C4-2B (cell line): ENCODE measurements at regions not wholly inside any gene's neighbourhood (a gene's known extent, or its start where the extent isn't known, plus 50 kb on each side); places are given as distances from the start of the nearest gene placed in this dataset.

Source experiments
- H3K27ac ChIP-seq: fragments of 450-650 bp; 2 replicates; pipeline ENCODE4 v1.5.1; 2017
- ZFX ChIP-seq: fragments of 450-650 bp; IDR thresholded peaks from 2 replicates; pipeline ENCODE4 v1.6.1; 2017
- TF ChIP-seq, protein P1 (sequence below): fragments of 450-650 bp; conservative IDR thresholded peaks from 2 replicates; pipeline ENCODE4 v1.5.1; 2017; ENCODE audit warnings: mild to moderate bottlenecking

- TF ChIP-seq, protein P1, sequence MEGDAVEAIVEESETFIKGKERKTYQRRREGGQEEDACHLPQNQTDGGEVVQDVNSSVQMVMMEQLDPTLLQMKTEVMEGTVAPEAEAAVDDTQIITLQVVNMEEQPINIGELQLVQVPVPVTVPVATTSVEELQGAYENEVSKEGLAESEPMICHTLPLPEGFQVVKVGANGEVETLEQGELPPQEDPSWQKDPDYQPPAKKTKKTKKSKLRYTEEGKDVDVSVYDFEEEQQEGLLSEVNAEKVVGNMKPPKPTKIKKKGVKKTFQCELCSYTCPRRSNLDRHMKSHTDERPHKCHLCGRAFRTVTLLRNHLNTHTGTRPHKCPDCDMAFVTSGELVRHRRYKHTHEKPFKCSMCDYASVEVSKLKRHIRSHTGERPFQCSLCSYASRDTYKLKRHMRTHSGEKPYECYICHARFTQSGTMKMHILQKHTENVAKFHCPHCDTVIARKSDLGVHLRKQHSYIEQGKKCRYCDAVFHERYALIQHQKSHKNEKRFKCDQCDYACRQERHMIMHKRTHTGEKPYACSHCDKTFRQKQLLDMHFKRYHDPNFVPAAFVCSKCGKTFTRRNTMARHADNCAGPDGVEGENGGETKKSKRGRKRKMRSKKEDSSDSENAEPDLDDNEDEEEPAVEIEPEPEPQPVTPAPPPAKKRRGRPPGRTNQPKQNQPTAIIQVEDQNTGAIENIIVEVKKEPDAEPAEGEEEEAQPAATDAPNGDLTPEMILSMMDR = no peak
- TF ChIP-seq ZFX = no peak
- no peak overlapping the region for H3K27ac ChIP-seq
These were observed 78.3 kb upstream of the RASGEF1B start for GRCh38 chr4:81549984-81550383.

- no peak for TF ChIP-seq ZFX
- TF ChIP-seq, protein P1 = no peak
- H3K27ac ChIP-seq = no peak overlapping the region
These were observed 75.1 kb upstream of the RASGEF1B start for GRCh38 chr4:81546777-81547176.

DNA sequence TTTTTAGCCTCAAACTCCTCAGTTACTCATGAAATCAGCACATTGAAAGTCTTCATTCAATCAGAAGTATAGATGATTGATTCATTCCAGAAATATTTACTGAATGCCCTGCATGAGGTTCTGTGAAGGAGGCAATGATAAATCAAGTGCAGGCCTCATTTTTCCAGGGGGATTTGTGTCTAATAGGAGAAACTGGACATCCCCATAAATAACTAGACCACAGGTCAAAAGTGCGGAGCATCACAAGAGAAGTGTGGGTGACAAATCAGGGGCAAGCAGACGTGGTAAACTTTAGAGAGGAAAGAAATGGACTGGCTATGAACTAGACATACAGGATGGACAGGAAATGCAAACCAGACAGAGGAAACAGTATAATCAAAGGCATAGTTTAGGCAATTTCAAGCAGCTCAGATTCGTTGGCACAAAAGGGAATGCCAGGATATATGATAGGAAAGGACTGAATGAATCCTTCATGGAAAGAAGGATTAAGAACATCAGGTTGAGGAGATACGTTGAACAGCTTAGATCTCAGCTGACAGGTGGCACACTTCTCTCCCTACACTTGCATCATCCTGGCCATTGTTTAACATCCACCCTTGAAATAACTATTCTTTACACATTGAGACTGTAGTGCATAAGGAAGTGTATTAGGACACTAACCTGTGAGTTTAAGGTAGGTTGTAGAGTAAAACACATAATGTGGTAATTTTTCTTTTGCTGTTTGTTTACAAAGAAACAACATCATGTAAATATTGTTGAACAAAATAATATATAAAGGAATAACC is 69.6 kb upstream of the RASGEF1B start:
- TF ChIP-seq ZFX = no peak
- TF ChIP-seq, protein P1 = no peak
- no peak overlapping the region for H3K27ac ChIP-seq

DNA sequence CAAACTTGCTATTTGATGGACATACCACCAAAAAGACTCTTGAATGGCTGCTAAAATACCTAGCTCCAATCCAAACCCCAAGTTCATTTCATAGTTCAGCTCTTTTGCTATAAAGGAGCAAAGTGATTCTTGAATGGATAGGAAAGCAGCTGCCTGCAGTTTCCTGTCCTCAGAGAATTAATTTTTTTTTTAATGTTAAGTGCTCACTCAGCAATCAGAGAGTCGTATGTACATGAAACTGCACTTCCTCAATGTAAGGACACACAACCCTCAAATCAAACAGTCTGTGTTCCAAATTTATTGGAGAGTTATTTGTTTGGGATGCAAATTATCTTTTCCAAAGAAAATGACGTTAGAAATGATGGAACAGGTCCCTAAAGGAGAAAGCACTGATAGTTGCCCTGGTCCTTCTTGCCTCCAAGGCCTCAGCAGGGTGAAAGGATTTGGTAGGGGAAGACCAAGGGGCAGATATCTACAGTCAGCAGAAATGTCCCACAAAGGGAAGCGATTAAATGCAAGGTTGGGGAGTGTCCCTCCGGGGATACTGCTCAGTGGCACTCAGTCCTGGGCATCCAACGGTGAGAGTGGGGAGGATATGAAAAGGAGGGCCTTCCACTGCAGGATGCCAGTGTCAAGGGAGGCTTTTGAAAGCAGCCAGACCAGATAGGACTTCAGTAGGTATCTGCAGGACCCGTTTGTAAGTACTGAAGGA is 67.2 kb upstream of the RASGEF1B start:
- no peak overlapping the region for H3K27ac ChIP-seq
- TF ChIP-seq ZFX = no peak
- TF ChIP-seq, protein P1 = no peak

- no peak for TF ChIP-seq ZFX
- TF ChIP-seq, protein P1 = no peak
- H3K27ac ChIP-seq = no peak overlapping the region
These were observed 59.7 kb upstream of the RASGEF1B start for GRCh38 chr4:81531410-81531809.

- H3K27ac ChIP-seq = no peak overlapping the region
- TF ChIP-seq ZFX = no peak
- TF ChIP-seq, protein P1 = no peak
These were observed 57.3 kb upstream of the RASGEF1B start for GRCh38 chr4:81528979-81529378.

DNA sequence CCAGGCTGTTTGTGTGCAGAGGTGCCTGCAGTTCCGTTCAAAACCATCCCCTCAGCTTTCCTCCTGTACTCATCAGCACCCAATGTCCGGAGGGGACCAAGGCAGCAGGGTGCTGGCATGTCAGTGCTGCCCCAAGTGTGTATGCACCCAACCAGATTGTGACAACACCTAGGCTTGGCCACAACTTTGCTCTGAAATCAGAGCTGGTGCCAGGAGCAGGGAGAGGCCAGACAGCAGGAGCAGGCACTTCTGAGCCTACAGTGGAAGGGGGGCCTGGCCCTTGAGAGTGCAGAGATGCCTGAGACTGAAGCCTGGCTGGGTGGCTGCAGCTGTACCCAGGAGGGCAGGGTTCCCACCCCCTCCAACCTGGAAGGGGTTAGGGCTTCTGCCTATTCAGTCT is 56.5 kb upstream of the RASGEF1B start:
- TF ChIP-seq ZFX = no peak
- TF ChIP-seq, protein P1 = no peak
- no peak overlapping the region for H3K27ac ChIP-seq
